ENCODE measurements at regions not wholly inside any gene's neighbourhood (a gene's known extent, or its start where the extent isn't known, plus 50 kb on each side); places are given as distances from the start of the nearest gene placed in this dataset.

DNA sequence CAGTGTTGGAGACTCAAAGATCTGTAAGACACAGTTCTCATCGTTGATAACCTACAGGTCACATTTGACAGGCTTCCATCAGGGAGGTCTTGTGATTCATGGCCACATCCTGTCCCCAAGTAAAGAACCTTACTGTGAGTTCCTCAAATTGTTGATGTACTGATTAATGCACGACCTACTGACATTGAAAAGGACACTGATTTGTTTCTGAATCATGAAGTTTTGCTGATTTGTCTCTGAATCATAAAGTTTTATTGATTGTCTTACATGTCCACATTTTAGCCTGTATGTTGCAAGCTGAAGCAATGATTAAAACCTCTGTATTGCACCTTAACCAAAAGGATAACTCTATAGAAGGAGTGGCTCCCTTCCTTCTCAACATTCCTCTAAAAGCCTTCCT lies 476.3 kb upstream of the RUNX1 start:
- TF ChIP-seq, protein P1, sequence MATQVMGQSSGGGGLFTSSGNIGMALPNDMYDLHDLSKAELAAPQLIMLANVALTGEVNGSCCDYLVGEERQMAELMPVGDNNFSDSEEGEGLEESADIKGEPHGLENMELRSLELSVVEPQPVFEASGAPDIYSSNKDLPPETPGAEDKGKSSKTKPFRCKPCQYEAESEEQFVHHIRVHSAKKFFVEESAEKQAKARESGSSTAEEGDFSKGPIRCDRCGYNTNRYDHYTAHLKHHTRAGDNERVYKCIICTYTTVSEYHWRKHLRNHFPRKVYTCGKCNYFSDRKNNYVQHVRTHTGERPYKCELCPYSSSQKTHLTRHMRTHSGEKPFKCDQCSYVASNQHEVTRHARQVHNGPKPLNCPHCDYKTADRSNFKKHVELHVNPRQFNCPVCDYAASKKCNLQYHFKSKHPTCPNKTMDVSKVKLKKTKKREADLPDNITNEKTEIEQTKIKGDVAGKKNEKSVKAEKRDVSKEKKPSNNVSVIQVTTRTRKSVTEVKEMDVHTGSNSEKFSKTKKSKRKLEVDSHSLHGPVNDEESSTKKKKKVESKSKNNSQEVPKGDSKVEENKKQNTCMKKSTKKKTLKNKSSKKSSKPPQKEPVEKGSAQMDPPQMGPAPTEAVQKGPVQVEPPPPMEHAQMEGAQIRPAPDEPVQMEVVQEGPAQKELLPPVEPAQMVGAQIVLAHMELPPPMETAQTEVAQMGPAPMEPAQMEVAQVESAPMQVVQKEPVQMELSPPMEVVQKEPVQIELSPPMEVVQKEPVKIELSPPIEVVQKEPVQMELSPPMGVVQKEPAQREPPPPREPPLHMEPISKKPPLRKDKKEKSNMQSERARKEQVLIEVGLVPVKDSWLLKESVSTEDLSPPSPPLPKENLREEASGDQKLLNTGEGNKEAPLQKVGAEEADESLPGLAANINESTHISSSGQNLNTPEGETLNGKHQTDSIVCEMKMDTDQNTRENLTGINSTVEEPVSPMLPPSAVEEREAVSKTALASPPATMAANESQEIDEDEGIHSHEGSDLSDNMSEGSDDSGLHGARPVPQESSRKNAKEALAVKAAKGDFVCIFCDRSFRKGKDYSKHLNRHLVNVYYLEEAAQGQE (IDR thresholded peaks at IDR 0.05; ENCODE audit: insufficient read depth in 1 of 2, low read depth in 2 of 2, low read length in 1 of 2), result no peak
- no peak for TF ChIP-seq TCF7L2 (IDR thresholded peaks at IDR 0.05; ENCODE audit: low read depth, low read length)
- TF ChIP-seq CTCF (IDR thresholded peaks at IDR 0.05), result no peak
- no peak for TF ChIP-seq POLR2AphosphoS5 (IDR thresholded peaks at IDR 0.05; ENCODE audit: low read depth, low read length)
- no peak for ATAC-seq
- no TSS peak for BruUV-seq (replicated peaks)
- no peaks in the 10 kb centered on the region for H3K4me1 ChIP-seq (ENCODE audit: control insufficient read depth, insufficient read depth, low read length)
- ChIA-PET POLR2A (no interaction called here), CTCF (no interaction called here)
- DNase-seq (ENCODE audit: low read depth, low spot score), result no peak
- in situ Hi-C loops (cut with HindIII; ENCODE audit: low pct_unique_long_range_greater_than_20kb, low sequenced_read_pairs), result no loop called here
- no peaks in the 10 kb centered on the region; the same call in 1 of the 2 replicates for H3K27me3 ChIP-seq (ENCODE audit: control insufficient read depth, insufficient read depth, low read length)
- intact Hi-C loops (cut with micrococcal nuclease; ENCODE audit: unreplicated experiment), result no loop called here
- H3K36me3 ChIP-seq (ENCODE audit: control insufficient read depth, insufficient read depth, low read length), result no peaks in the 10 kb centered on the region
- no peak overlapping the region for H3K27ac ChIP-seq (ENCODE audit: low read length)
- no peaks in the 10 kb centered on the region for H3K9me3 ChIP-seq (ENCODE audit: control insufficient read depth, insufficient read depth, low read depth, low read length)
- no peak overlapping the region for H3K4me3 ChIP-seq (ENCODE audit: low read depth in 2 of 2, low read length in 2 of 2)

DNA sequence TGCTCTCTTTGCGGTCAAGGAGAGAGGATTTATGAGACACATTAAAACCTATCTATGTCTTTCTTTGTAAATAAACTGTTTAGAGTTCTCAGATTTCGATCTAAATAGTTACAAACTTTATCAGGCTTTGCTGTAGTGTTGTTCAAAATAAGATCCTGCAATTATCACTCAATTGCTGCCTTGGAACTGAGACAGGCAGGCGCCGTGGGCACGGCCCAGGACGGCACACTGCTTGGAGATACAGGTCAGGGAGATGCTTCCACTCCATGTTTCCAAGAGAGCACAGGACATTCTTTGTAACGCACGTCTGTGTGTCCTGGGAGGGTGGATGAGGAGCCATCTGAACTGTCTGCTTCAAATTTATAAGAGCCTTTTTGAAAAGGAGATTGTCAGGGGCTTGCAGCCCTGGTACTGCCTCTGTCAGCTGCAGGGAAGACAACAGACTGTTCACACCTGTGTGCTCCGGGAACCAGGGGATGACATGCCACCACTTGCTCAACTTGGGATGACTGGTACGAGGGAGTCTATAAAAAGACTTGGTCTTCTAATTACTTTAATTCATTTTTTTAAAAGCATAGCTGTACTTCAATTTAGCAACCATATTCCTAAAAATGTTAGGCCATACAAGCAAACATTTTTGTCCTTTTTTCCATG lies 472.9 kb upstream of the RUNX1 start:
- Histone ChIP-seq H3K27me3 (ENCODE audit: control insufficient read depth, insufficient read depth, low read length) (no peaks in the 10 kb centered on the region), H3K4me1 (ENCODE audit: control insufficient read depth, insufficient read depth, low read length) (no peaks in the 10 kb centered on the region), H3K27ac (ENCODE audit: low read length) (no peak overlapping the region), H3K36me3 (ENCODE audit: control insufficient read depth, insufficient read depth, low read length) (no peaks in the 10 kb centered on the region), H3K9me3 (ENCODE audit: control insufficient read depth, insufficient read depth, low read depth, low read length) (no peaks in the 10 kb centered on the region), H3K4me3 (ENCODE audit: low read depth in 2 of 2, low read length in 2 of 2) (no peak overlapping the region)
- TF ChIP-seq CTCF (IDR thresholded peaks at IDR 0.05) (no peak), TCF7L2 (IDR thresholded peaks at IDR 0.05; ENCODE audit: low read depth, low read length) (no peak), SIN3A (IDR thresholded peaks at IDR 0.05; ENCODE audit: borderline replicate concordance, insufficient read depth, low read depth, low read length) (no peak), POLR2AphosphoS5 (IDR thresholded peaks at IDR 0.05; ENCODE audit: low read depth, low read length) (no peak)
- TF ChIP-seq, protein P1 (IDR thresholded peaks at IDR 0.05; ENCODE audit: insufficient read depth in 1 of 2, low read depth in 2 of 2, low read length in 1 of 2), result no peak
- no TSS peak for BruUV-seq (replicated peaks)
- intact Hi-C loops (cut with micrococcal nuclease; ENCODE audit: unreplicated experiment) (no loop called here), in situ Hi-C loops (cut with HindIII; ENCODE audit: low pct_unique_long_range_greater_than_20kb, low sequenced_read_pairs) (no loop called here)
- ATAC-seq, result no peak
- CTCF ChIA-PET, result no interaction called here
- DNase-seq (ENCODE audit: low read depth, low spot score), result no peak
- POLR2A ChIA-PET, result no interaction called here
